ENCODE measurements at regions not wholly inside any gene's neighbourhood (a gene's known extent, or its start where the extent isn't known, plus 50 kb on each side); places are given as distances from the start of the nearest gene placed in this dataset.
A peak's percentile ranks its signal among the peaks of the same experiment; 100 is the strongest.

DNA sequence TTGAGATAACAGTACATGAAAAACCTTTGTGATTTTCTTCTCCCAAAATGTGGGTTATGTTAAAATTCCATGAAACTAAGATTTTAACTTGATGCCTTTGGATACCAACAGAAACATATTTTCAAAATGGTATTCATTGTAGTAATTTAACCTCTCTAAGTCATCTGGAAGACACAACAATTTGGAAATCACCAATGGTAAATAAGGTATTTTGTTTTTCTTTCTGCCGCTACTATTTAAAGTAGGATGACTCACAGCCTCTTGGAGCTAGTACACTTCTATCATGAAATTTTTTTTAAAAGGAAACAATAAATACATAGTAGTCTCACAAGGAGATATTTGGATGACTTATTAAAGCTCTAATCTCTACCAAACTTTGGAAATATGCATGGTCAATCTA, 291.6 kb upstream of the VEPH1 start:
- DNase-seq, result no peak
- Histone ChIP-seq H3K4me1 (replicated peaks in 1 of 2) (no peaks in the 10 kb centered on the region), H3K4me3 (no peak overlapping the region), H3K27me3 (no peaks in the 10 kb centered on the region), H3K9me3 (replicated peaks in 1 of 3) (no peaks in the 10 kb centered on the region), H3K36me3 (replicated peaks in 1 of 2) (no peaks in the 10 kb centered on the region), H3K27ac (no peak overlapping the region)
- WGBS, 4 donors, result 37 to 51% (median 40%) methylated on average over 1 of the region's 1 CpG
- TF ChIP-seq CTCF (IDR thresholded peaks at IDR 0.05) (no peak), POLR2A (IDR thresholded peaks at IDR 0.05) (no peak)
- intact Hi-C loops (cut with DNase I), result no loop called here

- no peaks in the 10 kb centered on the region for H3K4me1 ChIP-seq (replicated peaks in 1 of 2)
- TF ChIP-seq POLR2A (IDR thresholded peaks at IDR 0.05) (no peak), CTCF (IDR thresholded peaks at IDR 0.05) (no peak)
- no peak overlapping the region for H3K4me3 ChIP-seq
- H3K27ac ChIP-seq, result no peak overlapping the region
- no peaks in the 10 kb centered on the region for H3K36me3 ChIP-seq (replicated peaks in 1 of 2)
- H3K27me3 ChIP-seq, result no peaks in the 10 kb centered on the region
- intact Hi-C loops (cut with DNase I), result no loop called here
- no peak for DNase-seq
- no peaks in the 10 kb centered on the region for H3K9me3 ChIP-seq (replicated peaks in 1 of 3)
- WGBS, 4 donors, result 86 to 95% (median 90%) methylated on average over 8 to 9 of the region's 9 CpGs
Measured at GRCh38 chr3:157793745-157794144, 290.5 kb upstream of the VEPH1 start.

DNA sequence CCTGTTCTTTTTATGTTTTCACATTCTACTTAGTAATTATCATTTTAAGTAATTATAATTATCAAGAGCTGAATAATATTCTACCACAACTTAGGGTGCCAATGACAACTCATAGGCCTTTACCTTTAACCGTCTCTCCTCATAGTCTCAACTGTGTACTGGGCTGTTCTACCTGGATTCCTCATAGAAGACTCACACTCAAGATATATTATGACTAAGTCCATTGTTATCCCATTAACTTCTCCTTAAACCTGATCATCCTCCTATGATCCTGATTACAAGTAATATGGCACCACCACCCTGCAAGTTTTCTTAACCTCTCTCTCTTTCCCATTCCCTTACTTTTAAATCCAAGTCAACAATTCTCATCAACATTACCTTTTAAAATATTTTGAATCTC, 285.9 kb upstream of the VEPH1 start:
- H3K27ac ChIP-seq, result no peak overlapping the region
- intact Hi-C loops (cut with DNase I), result no loop called here
- DNase-seq, result no peak
- WGBS, 4 donors, result 77 to 98% (median 91%) methylated on average over 1 of the region's 1 CpG
- no peaks in the 10 kb centered on the region for H3K36me3 ChIP-seq (replicated peaks in 1 of 2)
- H3K9me3 ChIP-seq (replicated peaks in 1 of 3), result no peaks in the 10 kb centered on the region
- peaks cover 0 to 20% of the 10 kb centered on the region in 2 donors for H3K4me1 ChIP-seq (replicated peaks in 1 of 2)
- TF ChIP-seq CTCF (IDR thresholded peaks at IDR 0.05), result no peak
- TF ChIP-seq POLR2A (IDR thresholded peaks at IDR 0.05), result no peak
- H3K4me3 ChIP-seq, result no peak overlapping the region
- H3K27me3 ChIP-seq, result no peaks in the 10 kb centered on the region

GRCh38 chr3:157786618-157787017, 283.4 kb upstream of the VEPH1 start:
- WGBS, 4 donors, result 63 to 76% (median 72%) methylated on average over 4 of the region's 4 CpGs
- intact Hi-C loops (cut with DNase I), result no loop called here
- H3K27me3 ChIP-seq, result no peaks in the 10 kb centered on the region
- peaks cover 0 to 20% of the 10 kb centered on the region in 2 donors for H3K4me1 ChIP-seq (replicated peaks in 1 of 2)
- no peak overlapping the region for H3K4me3 ChIP-seq
- no peaks in the 10 kb centered on the region for H3K36me3 ChIP-seq (replicated peaks in 1 of 2)
- peak overlapping the region in 1 of 5 donors; percentile 10 for H3K27ac ChIP-seq
- TF ChIP-seq POLR2A (IDR thresholded peaks at IDR 0.05), result no peak
- TF ChIP-seq CTCF (IDR thresholded peaks at IDR 0.05), result no peak
- H3K9me3 ChIP-seq (replicated peaks in 1 of 3), result no peaks in the 10 kb centered on the region
- peak in 1 of 7 donors; percentile 59 for DNase-seq
